Loucy (cell line): ENCODE measurements at regions not wholly inside any gene's neighbourhood (a gene's known extent, or its start where the extent isn't known, plus 50 kb on each side); places are given as distances from the start of the nearest gene placed in this dataset.

Source experiments
- EZH2phosphoT487 ChIP-seq: fragments of 200-600 bp; IDR thresholded peaks from 2 replicates; pipeline ENCODE4 v1.6.1; 2018; ENCODE audit warnings: antibody characterized with exemption, mild to moderate bottlenecking, moderate library complexity, borderline replicate concordance
- TF ChIP-seq, protein P1 (sequence below): fragments of 200-600 bp; sonication (generic); conservative IDR thresholded peaks from 2 replicates; pipeline ENCODE4 v1.5.1; 2014; ENCODE audit warnings: mild to moderate bottlenecking, antibody characterized with exemption, low read length

DNA sequence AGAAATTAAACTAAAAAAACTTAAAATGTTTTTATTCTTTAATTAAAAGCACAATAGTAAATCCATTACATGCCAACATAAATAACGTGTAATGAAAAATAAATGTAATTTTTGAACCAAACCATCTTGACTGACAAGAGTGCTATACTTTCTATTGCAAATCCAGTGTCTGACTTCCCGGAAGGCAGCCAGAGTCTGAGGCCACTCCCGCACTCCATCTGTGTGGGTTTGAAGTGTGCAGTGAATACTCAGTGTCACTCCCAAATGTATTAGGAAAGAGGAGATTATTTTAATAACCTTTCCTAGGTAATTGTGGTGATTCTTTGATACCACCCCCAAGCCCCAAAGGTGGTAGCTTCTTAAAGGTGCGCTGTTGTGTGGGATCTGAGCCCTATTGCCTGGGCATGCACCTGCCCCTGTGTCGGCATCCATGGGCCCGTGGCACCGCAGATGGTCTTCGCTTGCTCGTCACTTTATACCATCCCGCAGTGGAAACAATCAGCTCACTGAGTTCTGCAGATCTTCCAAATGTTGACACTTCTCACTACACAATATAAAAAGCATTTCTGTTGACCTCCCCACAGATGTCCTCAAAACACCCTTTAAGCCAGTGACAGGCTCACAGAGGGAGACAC, 391.2 kb downstream of the THBS2 start:
- TF ChIP-seq, protein P1, sequence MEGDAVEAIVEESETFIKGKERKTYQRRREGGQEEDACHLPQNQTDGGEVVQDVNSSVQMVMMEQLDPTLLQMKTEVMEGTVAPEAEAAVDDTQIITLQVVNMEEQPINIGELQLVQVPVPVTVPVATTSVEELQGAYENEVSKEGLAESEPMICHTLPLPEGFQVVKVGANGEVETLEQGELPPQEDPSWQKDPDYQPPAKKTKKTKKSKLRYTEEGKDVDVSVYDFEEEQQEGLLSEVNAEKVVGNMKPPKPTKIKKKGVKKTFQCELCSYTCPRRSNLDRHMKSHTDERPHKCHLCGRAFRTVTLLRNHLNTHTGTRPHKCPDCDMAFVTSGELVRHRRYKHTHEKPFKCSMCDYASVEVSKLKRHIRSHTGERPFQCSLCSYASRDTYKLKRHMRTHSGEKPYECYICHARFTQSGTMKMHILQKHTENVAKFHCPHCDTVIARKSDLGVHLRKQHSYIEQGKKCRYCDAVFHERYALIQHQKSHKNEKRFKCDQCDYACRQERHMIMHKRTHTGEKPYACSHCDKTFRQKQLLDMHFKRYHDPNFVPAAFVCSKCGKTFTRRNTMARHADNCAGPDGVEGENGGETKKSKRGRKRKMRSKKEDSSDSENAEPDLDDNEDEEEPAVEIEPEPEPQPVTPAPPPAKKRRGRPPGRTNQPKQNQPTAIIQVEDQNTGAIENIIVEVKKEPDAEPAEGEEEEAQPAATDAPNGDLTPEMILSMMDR = no peak
- TF ChIP-seq EZH2phosphoT487 = no peak
